GM23338 (cell line): ENCODE measurements at regions not wholly inside any gene's neighbourhood (a gene's known extent, or its start where the extent isn't known, plus 50 kb on each side); places are given as distances from the start of the nearest gene placed in this dataset.

Experiments used
- ATAC-seq: fragments of 200-7000 bp; cut with Tn5 transposase; 3 replicates; pipeline ENCODE4 v1.9.1; 2020
- DNase-seq: peaks from one replicate; pipeline ENCODE4 v3.0.0-alpha.2; 2015; ENCODE audit warnings: low spot score
- H2AFZ ChIP-seq: fragments of 200-600 bp; sonication (generic); 2 replicates; pipeline ENCODE4 v1.8.0; 2016; ENCODE audit warnings: antibody characterized with exemption, mild to moderate bottlenecking, moderate library complexity
- H3F3A ChIP-seq: fragments of 200-600 bp; sonication (generic); replicated peaks from 2 replicates; pipeline ENCODE4 v1.8.0; 2017; ENCODE audit warnings: antibody characterized with exemption, mixed run types, low read depth
- H3K27ac ChIP-seq: fragments of 200-600 bp; sonication (generic); 2 replicates; pipeline ENCODE4 v1.6.1; 2016; ENCODE audit warnings: low read depth
- H3K27me3 ChIP-seq: fragments of 200-600 bp; sonication (generic); 2 replicates; pipeline ENCODE4 v1.8.0; 2016; ENCODE audit warnings: mild to moderate bottlenecking, mixed run types, moderate library complexity; ENCODE audit not compliant: insufficient read depth
- H3K36me3 ChIP-seq: fragments of 200-600 bp; sonication (generic); 2 replicates; pipeline ENCODE4 v1.8.0; 2016; ENCODE audit warnings: mild to moderate bottlenecking; ENCODE audit not compliant: insufficient read depth
- H3K4me1 ChIP-seq: fragments of 200-600 bp; sonication (generic); 2 replicates; pipeline ENCODE4 v1.8.0; 2016; ENCODE audit warnings: mild to moderate bottlenecking, moderate library complexity; ENCODE audit not compliant: insufficient read depth
- H3K4me2 ChIP-seq: fragments of 200-600 bp; sonication (generic); 2 replicates; pipeline ENCODE4 v1.7.1; 2017; ENCODE audit warnings: mixed run types
- H3K4me3 ChIP-seq: fragments of 200-600 bp; sonication (generic); 2 replicates; pipeline ENCODE4 v1.6.1; 2016; ENCODE audit warnings: mixed run types
- H3K79me2 ChIP-seq: fragments of 200-600 bp; sonication (generic); replicated peaks from 2 replicates; pipeline ENCODE4 v1.8.0; 2017; ENCODE audit warnings: mild to moderate bottlenecking; ENCODE audit not compliant: insufficient read depth
- H3K9me2 ChIP-seq: fragments of 200-600 bp; sonication (generic); 2 replicates; pipeline ENCODE4 v1.8.0; 2017; ENCODE audit not compliant: insufficient read depth
- H4K20me1 ChIP-seq: fragments of 200-600 bp; sonication (generic); replicated peaks from 2 replicates; pipeline ENCODE4 v1.8.0; 2017; ENCODE audit warnings: mild to moderate bottlenecking; ENCODE audit not compliant: insufficient read depth
- H3K27ac Mint-ChIP-seq: 2 replicates; pipeline ENCODE4 v1.8.0; 2020; ENCODE audit warnings: inconsistent platforms, mild to moderate bottlenecking, moderate library complexity, mixed read lengths
- H3K27me3 Mint-ChIP-seq: 3 replicates; pipeline ENCODE4 v1.8.0; 2022; ENCODE audit warnings: low read depth, mild to moderate bottlenecking, moderate library complexity, mixed read lengths, inconsistent platforms; ENCODE audit not compliant: insufficient read depth, poor library complexity
- H3K36me3 Mint-ChIP-seq: 3 replicates; pipeline ENCODE4 v1.8.0; 2021; ENCODE audit warnings: low read depth, mild to moderate bottlenecking, inconsistent platforms, moderate library complexity, mixed read lengths
- H3K4me1 Mint-ChIP-seq: 3 replicates; pipeline ENCODE4 v1.8.0; 2020; ENCODE audit warnings: mild to moderate bottlenecking, inconsistent platforms, mixed read lengths
- H3K4me3 Mint-ChIP-seq: 3 replicates; pipeline ENCODE4 v1.8.0; 2021; ENCODE audit warnings: moderate library complexity, mild to moderate bottlenecking, inconsistent platforms, mixed read lengths
- H3K9me3 Mint-ChIP-seq: 3 replicates; pipeline ENCODE4 v1.8.0; 2020; ENCODE audit warnings: moderate library complexity, mild to moderate bottlenecking, inconsistent platforms, mixed read lengths
- CREB1 ChIP-seq: fragments of 250-450 bp; sonication (Bioruptor Pico); IDR thresholded peaks from 2 replicates; pipeline ENCODE4 v1.5.0; 2020; ENCODE audit warnings: low read depth, mild to moderate bottlenecking, moderate library complexity
- CTCF ChIP-seq, 2 experiments: fragments of 200-600 bp in 1 of 2; sonication (generic) in 1 of 2; conservative IDR thresholded peaks; 2 replicates each; pipeline versions ENCODE4 v1.5.1 to v1.6.1; 2016 to 2017; ENCODE audit warnings: antibody characterized with exemption in 2 of 2, low read depth in 2 of 2, mild to moderate bottlenecking in 2 of 2, moderate library complexity in 1 of 2
- EZH2 ChIP-seq: fragments of 200-600 bp; sonication (generic); IDR thresholded peaks from one replicate; pipeline ENCODE4 v1.8.0; 2017; ENCODE audit warnings: antibody characterized with exemption, mild to moderate bottlenecking, low read depth; ENCODE audit not compliant: unreplicated experiment
- EZH2phosphoT487 ChIP-seq: fragments of 200-600 bp; sonication (generic); IDR thresholded peaks from one replicate; pipeline ENCODE4 v1.8.1; 2018; ENCODE audit warnings: antibody characterized with exemption; ENCODE audit not compliant: unreplicated experiment
- JUNB ChIP-seq: IDR thresholded peaks from one replicate; pipeline ENCODE4 v1.6.1; 2016; ENCODE audit warnings: antibody characterized with exemption; ENCODE audit not compliant: unreplicated experiment
- NANOG ChIP-seq: IDR thresholded peaks from 2 replicates; pipeline ENCODE4 v1.6.1; 2016; ENCODE audit warnings: antibody characterized with exemption, borderline replicate concordance
- POLR2AphosphoS5 ChIP-seq: IDR thresholded peaks from 2 replicates; pipeline ENCODE4 v1.6.1; 2016; ENCODE audit warnings: antibody characterized with exemption, low read depth
- STAT1 ChIP-seq: IDR thresholded peaks from one replicate; pipeline ENCODE4 v1.6.1; 2016; ENCODE audit warnings: antibody characterized with exemption; ENCODE audit not compliant: unreplicated experiment
- ZNF114 ChIP-seq: fragments of 250-450 bp; sonication (Bioruptor Pico); IDR thresholded peaks from 2 replicates; pipeline ENCODE4 v1.5.0; 2020; ENCODE audit warnings: mild to moderate bottlenecking, moderate library complexity
- ZNF331 ChIP-seq: fragments of 250-450 bp; sonication (Bioruptor Pico); IDR thresholded peaks from 2 replicates; pipeline ENCODE4 v1.5.0; 2020; ENCODE audit warnings: low read depth, mild to moderate bottlenecking, moderate library complexity
- ZNF462 ChIP-seq: fragments of 250-450 bp; sonication (Bioruptor Pico); IDR thresholded peaks from 2 replicates; pipeline ENCODE4 v1.5.0; 2020; ENCODE audit warnings: mild to moderate bottlenecking, moderate library complexity
- TF ChIP-seq, protein P1 (sequence below): IDR thresholded peaks from 2 replicates; pipeline ENCODE4 v1.6.1; 2016; ENCODE audit warnings: antibody characterized with exemption
- TF ChIP-seq, protein P2 (sequence below): IDR thresholded peaks from one replicate; pipeline ENCODE4 v1.6.1; 2018; ENCODE audit warnings: antibody characterized with exemption; ENCODE audit not compliant: unreplicated experiment

- Histone ChIP-seq H3K9me2 (no peaks in the 10 kb centered on the region), H3K4me1 (no peaks in the 10 kb centered on the region), H3K4me2 (no peak overlapping the region), H2AFZ (no peak overlapping the region), H3K27ac (no peak overlapping the region), H4K20me1 (no peaks in the 10 kb centered on the region), H3K27me3 (no peaks in the 10 kb centered on the region), H3F3A (no peaks in the 10 kb centered on the region), H3K79me2 (no peaks in the 10 kb centered on the region), H3K36me3 (no peaks in the 10 kb centered on the region), H3K4me3 (no peak overlapping the region)
- no peak overlapping the region for H3K4me3 Mint-ChIP-seq
- no peak for TF ChIP-seq JUNB
- TF ChIP-seq ZNF462 (CRISPR knock-in tag): no peak
- no peak for TF ChIP-seq EZH2
- no peak for TF ChIP-seq EZH2phosphoT487
- TF ChIP-seq, protein P1, sequence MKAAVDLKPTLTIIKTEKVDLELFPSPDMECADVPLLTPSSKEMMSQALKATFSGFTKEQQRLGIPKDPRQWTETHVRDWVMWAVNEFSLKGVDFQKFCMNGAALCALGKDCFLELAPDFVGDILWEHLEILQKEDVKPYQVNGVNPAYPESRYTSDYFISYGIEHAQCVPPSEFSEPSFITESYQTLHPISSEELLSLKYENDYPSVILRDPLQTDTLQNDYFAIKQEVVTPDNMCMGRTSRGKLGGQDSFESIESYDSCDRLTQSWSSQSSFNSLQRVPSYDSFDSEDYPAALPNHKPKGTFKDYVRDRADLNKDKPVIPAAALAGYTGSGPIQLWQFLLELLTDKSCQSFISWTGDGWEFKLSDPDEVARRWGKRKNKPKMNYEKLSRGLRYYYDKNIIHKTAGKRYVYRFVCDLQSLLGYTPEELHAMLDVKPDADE: no peak
- no peak for TF ChIP-seq ZNF114 (CRISPR knock-in tag)
- no peak for TF ChIP-seq ZNF331 (CRISPR knock-in tag)
- no peak for TF ChIP-seq POLR2AphosphoS5
- TF ChIP-seq CTCF (conservative IDR thresholded peaks at IDR 0.05; ENCODE audit: low read depth in 2 of 2): no peak
- TF ChIP-seq, protein P2, sequence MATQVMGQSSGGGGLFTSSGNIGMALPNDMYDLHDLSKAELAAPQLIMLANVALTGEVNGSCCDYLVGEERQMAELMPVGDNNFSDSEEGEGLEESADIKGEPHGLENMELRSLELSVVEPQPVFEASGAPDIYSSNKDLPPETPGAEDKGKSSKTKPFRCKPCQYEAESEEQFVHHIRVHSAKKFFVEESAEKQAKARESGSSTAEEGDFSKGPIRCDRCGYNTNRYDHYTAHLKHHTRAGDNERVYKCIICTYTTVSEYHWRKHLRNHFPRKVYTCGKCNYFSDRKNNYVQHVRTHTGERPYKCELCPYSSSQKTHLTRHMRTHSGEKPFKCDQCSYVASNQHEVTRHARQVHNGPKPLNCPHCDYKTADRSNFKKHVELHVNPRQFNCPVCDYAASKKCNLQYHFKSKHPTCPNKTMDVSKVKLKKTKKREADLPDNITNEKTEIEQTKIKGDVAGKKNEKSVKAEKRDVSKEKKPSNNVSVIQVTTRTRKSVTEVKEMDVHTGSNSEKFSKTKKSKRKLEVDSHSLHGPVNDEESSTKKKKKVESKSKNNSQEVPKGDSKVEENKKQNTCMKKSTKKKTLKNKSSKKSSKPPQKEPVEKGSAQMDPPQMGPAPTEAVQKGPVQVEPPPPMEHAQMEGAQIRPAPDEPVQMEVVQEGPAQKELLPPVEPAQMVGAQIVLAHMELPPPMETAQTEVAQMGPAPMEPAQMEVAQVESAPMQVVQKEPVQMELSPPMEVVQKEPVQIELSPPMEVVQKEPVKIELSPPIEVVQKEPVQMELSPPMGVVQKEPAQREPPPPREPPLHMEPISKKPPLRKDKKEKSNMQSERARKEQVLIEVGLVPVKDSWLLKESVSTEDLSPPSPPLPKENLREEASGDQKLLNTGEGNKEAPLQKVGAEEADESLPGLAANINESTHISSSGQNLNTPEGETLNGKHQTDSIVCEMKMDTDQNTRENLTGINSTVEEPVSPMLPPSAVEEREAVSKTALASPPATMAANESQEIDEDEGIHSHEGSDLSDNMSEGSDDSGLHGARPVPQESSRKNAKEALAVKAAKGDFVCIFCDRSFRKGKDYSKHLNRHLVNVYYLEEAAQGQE: no peak
- TF ChIP-seq NANOG: no peak
- no peak for TF ChIP-seq STAT1
- TF ChIP-seq CREB1 (CRISPR knock-in tag): no peak
- peaks cover 3% of the 10 kb centered on the region; the same call in 1 of the 3 replicates for H3K4me1 Mint-ChIP-seq
- peaks cover 2% of the 10 kb centered on the region for H3K27me3 Mint-ChIP-seq
- H3K36me3 Mint-ChIP-seq: 0 out of 3 replicates have a peak, but pooled peaks cover 4% of the 10 kb centered on the region
- DNase-seq (no peak), ATAC-seq (no peak)
- H3K9me3 Mint-ChIP-seq: peaks cover 3% of the 10 kb centered on the region; the same call in 2 of the 3 replicates
- no peak overlapping the region for H3K27ac Mint-ChIP-seq
These were observed 224.0 kb upstream of the CNKSR2 start for GRCh38 chrX:21150208-21150607.
